H1 (cell line): ENCODE measurements at regions not wholly inside any gene's neighbourhood (a gene's known extent, or its start where the extent isn't known, plus 50 kb on each side); places are given as distances from the start of the nearest gene placed in this dataset.

Experiments
- CTCF ChIA-PET: fragments of 300-600 bp; sonication (Branson Sonifier 250); formaldehyde crosslinking; loops from one replicate; lab custom pipeline; 2021; ENCODE audit not compliant: partially characterized antibody; lab: Charles Lee
- POLR2A ChIA-PET: fragments of 300-600 bp; sonication (Branson Sonifier 250); formaldehyde crosslinking; loops from one replicate; lab custom pipeline; 2021; ENCODE audit warnings: inconsistent platforms; ENCODE audit not compliant: partially characterized antibody; lab: Charles Lee
- DNase-seq, 2 experiments: peaks; one replicate each; pipeline versions ENCODE4 v3.0.0 to v3.0.0-alpha.2; 2010 to 2022; ENCODE audit warnings: low spot score in 2 of 2, low read depth in 1 of 2, mixed read lengths in 1 of 2
- FAIRE-seq: peaks from 2 replicates; lab custom pipeline; 2011; peaks lifted over from hg19 to GRCh38; lab: Jason Lieb, UNC
- H2AFZ ChIP-seq: 2 replicates; pipeline ENCODE4 v1.8.1; 2012; ENCODE audit warnings: low read length, inconsistent platforms
- H2AK5ac ChIP-seq: 2 replicates; pipeline ENCODE4 v1.6.1; 2013; ENCODE audit warnings: low read depth, low read length
- H2BK120ac ChIP-seq: replicated peaks from 2 replicates; pipeline ENCODE3; 2013; ENCODE audit warnings: low read depth, low read length, inconsistent platforms
- H2BK12ac ChIP-seq: 2 replicates; pipeline ENCODE4 v1.6.1; 2013; ENCODE audit warnings: low read depth, low read length
- H2BK15ac ChIP-seq: 2 replicates; pipeline ENCODE4 v1.6.1; 2013; ENCODE audit warnings: low read length
- H2BK20ac ChIP-seq: 2 replicates; pipeline ENCODE4 v1.6.1; 2013; ENCODE audit warnings: low read length
- H2BK5ac ChIP-seq: 2 replicates; pipeline ENCODE4 v1.6.1; 2013; ENCODE audit warnings: low read depth, low read length
- H3K14ac ChIP-seq: 2 replicates; pipeline ENCODE4 v1.6.1; 2013; ENCODE audit warnings: inconsistent platforms; ENCODE audit not compliant: insufficient read length
- H3K18ac ChIP-seq: 2 replicates; pipeline ENCODE4 v1.6.1; 2013; ENCODE audit warnings: low read length; ENCODE audit errors: extremely low read depth
- H3K23ac ChIP-seq: 2 replicates; pipeline ENCODE4 v1.6.1; 2013; ENCODE audit warnings: inconsistent platforms; ENCODE audit not compliant: insufficient read length
- H3K23me2 ChIP-seq: 2 replicates; pipeline ENCODE4 v1.6.1; 2013; ENCODE audit warnings: low read depth, low read length
- H3K27ac ChIP-seq: 2 replicates; pipeline ENCODE4 v1.6.1; 2011; ENCODE audit warnings: low read depth, low read length, inconsistent platforms
- H3K27me3 ChIP-seq, 4 experiments: replicated peaks in 1 of 4; 1 replicate in 1 of 4; 2 replicates in 3 of 4; pipeline versions ENCODE4 v1.6.1 to v1.8.1; 2011 to 2013; ENCODE audit warnings: low read length in 3 of 4, mild to moderate bottlenecking in 3 of 4, inconsistent platforms in 2 of 4, mixed read lengths in 2 of 4, moderate library complexity in 1 of 4; ENCODE audit not compliant: control insufficient read depth in 3 of 4, insufficient read depth in 3 of 4; ENCODE audit errors: extremely low read depth in 1 of 4
- H3K36me3 ChIP-seq, 4 experiments: 2 replicates each; pipeline versions ENCODE4 v1.6.1 to v1.8.1; 2011 to 2013; ENCODE audit warnings: mild to moderate bottlenecking in 4 of 4, low read length in 3 of 4, moderate library complexity in 2 of 4, control low read depth in 1 of 4, inconsistent platforms in 1 of 4; ENCODE audit not compliant: insufficient read depth in 4 of 4, control insufficient read depth in 2 of 4
- H3K4ac ChIP-seq: replicated peaks from 2 replicates; pipeline ENCODE3; 2013; ENCODE audit warnings: low read length, low read depth, mixed read lengths, inconsistent platforms; ENCODE audit not compliant: insufficient read length
- H3K4me1 ChIP-seq, 4 experiments: replicated peaks in 1 of 4; 1 replicate in 1 of 4; 2 replicates in 3 of 4; pipeline versions ENCODE4 v1.6.1 to v1.8.1; 2011 to 2013; ENCODE audit warnings: low read length in 3 of 4, inconsistent platforms in 2 of 4, mixed read lengths in 1 of 4; ENCODE audit not compliant: insufficient read depth in 4 of 4, control insufficient read depth in 3 of 4
- H3K4me2 ChIP-seq, 2 experiments: 2 replicates each; pipeline versions ENCODE4 v1.6.1 to v1.8.1; 2011 to 2013; ENCODE audit warnings: low read depth in 2 of 2, low read length in 2 of 2, control low read depth in 1 of 2, inconsistent platforms in 1 of 2, mild to moderate bottlenecking in 1 of 2; ENCODE audit not compliant: insufficient read depth in 1 of 2
- H3K4me3 ChIP-seq, 4 experiments: fragments of 200-600, 300-600 bp in 1 of 4; sonication (generic), shearing (Covaris generic), sonication (Bioruptor Twin) in 1 of 4; 2 replicates each; pipeline versions ENCODE4 v1.5.1 to v1.8.1; 2011 to 2016; ENCODE audit warnings: low read length in 4 of 4, low read depth in 3 of 4, control low read depth in 2 of 4, inconsistent platforms in 2 of 4, mild to moderate bottlenecking in 2 of 4, mixed read lengths in 1 of 4, moderate library complexity in 1 of 4; ENCODE audit not compliant: insufficient read depth in 2 of 4; ENCODE audit errors: extremely low read depth in 1 of 4
- H3K56ac ChIP-seq: replicated peaks from 2 replicates; pipeline ENCODE3; 2013; ENCODE audit warnings: low read depth, mild to moderate bottlenecking, mixed read lengths, low read length, inconsistent platforms; ENCODE audit not compliant: insufficient read length
- H3K79me1 ChIP-seq: 2 replicates; pipeline ENCODE4 v1.6.1; 2013; ENCODE audit warnings: low read depth, low read length, control low read depth
- H3K79me2 ChIP-seq, 2 experiments: 2 replicates each; pipeline versions ENCODE4 v1.6.1 to v1.8.1; 2012 to 2013; ENCODE audit warnings: low read length in 2 of 2, mild to moderate bottlenecking in 2 of 2, inconsistent platforms in 1 of 2; ENCODE audit not compliant: insufficient read depth in 2 of 2, control insufficient read depth in 1 of 2
- H3K9ac ChIP-seq, 4 experiments: replicated peaks in 1 of 4; 1 replicate in 1 of 4; 2 replicates in 3 of 4; pipeline versions ENCODE4 v1.6.1 to v1.8.1; 2011 to 2013; ENCODE audit warnings: low read depth in 3 of 4, low read length in 3 of 4, control low read depth in 2 of 4, mild to moderate bottlenecking in 2 of 4, moderate library complexity in 2 of 4, inconsistent platforms in 1 of 4; ENCODE audit errors: extremely low read depth in 1 of 4
- H3K9me3 ChIP-seq, 2 experiments: 2 replicates each; pipeline versions ENCODE4 v1.6.1 to v1.8.1; 2012 to 2013; ENCODE audit warnings: mild to moderate bottlenecking in 2 of 2, moderate library complexity in 2 of 2, control low read depth in 1 of 2, inconsistent platforms in 1 of 2, low read depth in 1 of 2, low read length in 1 of 2, mixed read lengths in 1 of 2; ENCODE audit not compliant: insufficient read depth in 2 of 2
- H4K20me1 ChIP-seq, 2 experiments: replicated peaks in 1 of 2; 2 replicates each; pipeline versions ENCODE3 to v1.8.1; 2011 to 2013; ENCODE audit warnings: inconsistent platforms in 2 of 2, low read length in 2 of 2, mild to moderate bottlenecking in 1 of 2; ENCODE audit not compliant: insufficient read depth in 2 of 2, control insufficient read depth in 1 of 2
- H4K5ac ChIP-seq: 2 replicates; pipeline ENCODE4 v1.6.1; 2013; ENCODE audit warnings: low read length, low read depth, mixed read lengths, inconsistent platforms; ENCODE audit not compliant: insufficient read length
- H4K8ac ChIP-seq: 2 replicates; pipeline ENCODE4 v1.8.0; 2013; ENCODE audit warnings: mild to moderate bottlenecking, moderate library complexity, low read length, inconsistent platforms; ENCODE audit not compliant: insufficient read depth; ENCODE audit errors: extremely low read depth
- H4K91ac ChIP-seq: replicated peaks from 2 replicates; pipeline ENCODE3; 2013; ENCODE audit warnings: low read length, mixed read lengths, inconsistent platforms; ENCODE audit not compliant: insufficient read length
- CBX5 ChIP-seq: fragments of 300-800, 300-1000 bp; sonication (generic); IDR thresholded peaks from 2 replicates; pipeline ENCODE4 v1.7.1; 2016; ENCODE audit warnings: antibody characterized with exemption, low read length, low read depth
- CBX8 ChIP-seq: fragments of 300-800, 300-1000 bp; sonication (generic); IDR thresholded peaks from 2 replicates; pipeline ENCODE4 v1.7.1; 2016; ENCODE audit warnings: low read depth, low read length, borderline replicate concordance
- CEBPB ChIP-seq: IDR thresholded peaks from 2 replicates; pipeline ENCODE4 v1.6.1; 2012; ENCODE audit warnings: low read depth, low read length
- EGR1 ChIP-seq: IDR thresholded peaks from 2 replicates; pipeline ENCODE4 v1.6.1; 2011; ENCODE audit warnings: low read depth, low read length, borderline replicate concordance
- KDM1A ChIP-seq: fragments of 200-600, 300-600 bp; sonication (generic); IDR thresholded peaks from 2 replicates; pipeline ENCODE4 v1.7.1; 2016; ENCODE audit warnings: mild to moderate bottlenecking, low read length, borderline replicate concordance
- RBBP5 ChIP-seq: IDR thresholded peaks from 2 replicates; pipeline ENCODE4 v1.7.1; 2012; ENCODE audit warnings: low read depth, mild to moderate bottlenecking, inconsistent platforms, low read length, moderate library complexity, borderline replicate concordance
- SIN3A ChIP-seq, 2 experiments: IDR thresholded peaks in 1 of 2; conservative IDR thresholded peaks in 1 of 2; 2 replicates each; pipeline ENCODE4 v1.6.1; 2011 to 2012; ENCODE audit warnings: low read length in 2 of 2, improper control_type of control experiment in 1 of 2, low read depth in 1 of 2, mild to moderate bottlenecking in 1 of 2
- SP1 ChIP-seq: IDR thresholded peaks from 2 replicates; pipeline ENCODE4 v1.6.1; 2011; ENCODE audit warnings: low read depth, low read length
- TBP ChIP-seq: IDR thresholded peaks from 2 replicates; pipeline ENCODE4 v1.6.1; 2011; ENCODE audit warnings: low read depth, low read length, improper control_type of control experiment
- YY1 ChIP-seq: IDR thresholded peaks from 2 replicates; pipeline ENCODE4 v1.6.1; 2011; ENCODE audit warnings: low read depth, mild to moderate bottlenecking, low read length

- Histone ChIP-seq H2AFZ (no peak overlapping the region), H2BK120ac (no peak overlapping the region), H3K4me2 (no peak overlapping the region), H4K5ac (no peak overlapping the region), H3K14ac (no peak overlapping the region), H3K9ac (no peak overlapping the region), H3K23me2 (no peaks in the 10 kb centered on the region), H2AK5ac (no peak overlapping the region), H3K18ac (no peak overlapping the region), H3K4ac (no peak overlapping the region), H3K79me1 (no peaks in the 10 kb centered on the region), H2BK5ac (no peak overlapping the region), H2BK15ac (no peak overlapping the region), H3K27ac (no peak overlapping the region), H2BK20ac (no peak overlapping the region), H3K9me3 (peaks cover 0 to 4% of the 10 kb centered on the region in 2 experiments; a peak in 1 of 4 replicates), H3K23ac (no peak overlapping the region), H3K27me3 (no peaks in the 10 kb centered on the region), H3K79me2 (no peaks in the 10 kb centered on the region), H4K91ac (no peak overlapping the region), H4K20me1 (no peaks in the 10 kb centered on the region), H2BK12ac (no peak overlapping the region), H3K4me1 (no peaks in the 10 kb centered on the region), H3K36me3 (no peaks in the 10 kb centered on the region), H3K4me3 (no peak overlapping the region), H4K8ac (no peak overlapping the region), H3K56ac (no peak overlapping the region)
- FAIRE-seq: no peak
- ChIA-PET CTCF (interaction anchor here (0.7 kb wide), 1 partner anchor 914 kb away, joined by 3 read pairs; no protein-coding TSS in a partner anchor), POLR2A (no interaction called here)
- TF ChIP-seq SIN3A (conservative IDR thresholded peaks at IDR 0.05 in 1 of 2, IDR thresholded peaks at IDR 0.05 in 1 of 2; ENCODE audit: low read depth in 1 of 2, low read length in 2 of 2) (no peak), CEBPB (no peak), YY1 (no peak), CBX5 (no peak), CBX8 (no peak), TBP (no peak), SP1 (no peak), RBBP5 (no peak), EGR1 (no peak), KDM1A (no peak)
- no peak for DNase-seq
Observed at GRCh38 chr5:128850049-128850448, 115.2 kb upstream of the SLC27A6 start.
